ENCODE measurements at regions not wholly inside any gene's neighbourhood (a gene's known extent, or its start where the extent isn't known, plus 50 kb on each side); places are given as distances from the start of the nearest gene placed in this dataset.

GRCh38 chr4:72677265-72677664, 108.2 kb upstream of the ADAMTS3 start:
- no peak for TF ChIP-seq CTCF (conservative IDR thresholded peaks at IDR 0.05; ENCODE audit: low read depth, low read length)
- no peak for TF ChIP-seq USF2 (IDR thresholded peaks at IDR 0.05; ENCODE audit: low read depth, low read length)
- TF ChIP-seq MAFK (IDR thresholded peaks at IDR 0.05; ENCODE audit: low read depth, low read length), result no peak
- TF ChIP-seq RAD21 (IDR thresholded peaks at IDR 0.05; ENCODE audit: low read length), result no peak
- TF ChIP-seq POLR2A (IDR thresholded peaks at IDR 0.05; ENCODE audit: low read depth, low read length), result no peak
- no peak for TF ChIP-seq SMC3 (IDR thresholded peaks at IDR 0.05; ENCODE audit: low read depth, low read length)
- TF ChIP-seq RCOR1 (IDR thresholded peaks at IDR 0.05; ENCODE audit: insufficient replicate concordance, low read length), result no peak

All from IMR-90 (cell line).